Esophagus squamous epithelium (tissue), 5 donors: ENCODE measurements at regions not wholly inside any gene's neighbourhood (a gene's known extent, or its start where the extent isn't known, plus 50 kb on each side); places are given as distances from the start of the nearest gene placed in this dataset.

Experiments used
- DNase-seq: peaks from one replicate; lab custom pipeline; 2025; lab: John Stamatoyannopoulos, UW
- H3K27ac ChIP-seq, 4 donors: fragments of 200-600 bp; sonication (generic); one replicate each; pipeline ENCODE4 v1.5.1; 2016 to 2019; ENCODE audit warnings: mild to moderate bottlenecking in 1 of 4
- H3K27me3 ChIP-seq, 4 donors: fragments of 200-600 bp; sonication (generic); 1 replicate in 3 of 4; 2 replicates in 1 of 4; pipeline versions ENCODE4 v1.5.1 to v1.6.0; 2017 to 2021; ENCODE audit warnings: antibody characterized with exemption in 1 of 4
- H3K36me3 ChIP-seq, 3 donors: fragments of 200-600 bp; sonication (generic); one replicate each; pipeline ENCODE4 v1.5.1; 2016 to 2019
- H3K4me1 ChIP-seq, 3 donors: fragments of 200-600 bp; sonication (generic); one replicate each; pipeline ENCODE4 v1.5.1; 2017 to 2019
- H3K4me3 ChIP-seq, 4 donors: fragments of 200-600 bp; sonication (generic); 1 replicate in 3 of 4; 2 replicates in 1 of 4; pipeline ENCODE4 v1.5.1; 2016 to 2019; ENCODE audit warnings: mild to moderate bottlenecking in 2 of 4, moderate library complexity in 1 of 4
- H3K9me3 ChIP-seq, 3 donors: fragments of 200-600 bp; sonication (generic); one replicate each; pipeline ENCODE4 v1.5.1; 2016 to 2019
- POLR2A ChIP-seq, 4 donors: fragments of 450-650 bp; IDR thresholded peaks; one replicate each; pipeline ENCODE4 v1.6.1; 2017; ENCODE audit warnings: antibody characterized with exemption in 4 of 4, mild to moderate bottlenecking in 4 of 4, moderate library complexity in 3 of 4
- WGBS, 2 donors: methylation state at CpG; one replicate each; pipeline ENCODE4 v1.1.5; 2018; 5-methylcytosine and 5-hydroxymethylcytosine counted together
- intact Hi-C: fragments of 100-400 bp; cut with DNase I; formaldehyde crosslinking; loops from one replicate; pipeline ENCODE4 v1.15.0; 2022
- TF ChIP-seq, protein P1 (sequence below), 6 experiments: fragments of 450-650 bp in 4 of 6; fragments of 200-600 bp in 2 of 6; sonication (generic) in 2 of 6; IDR thresholded peaks; one replicate each; pipeline ENCODE4 v1.5.1; 2016 to 2019; ENCODE audit warnings: antibody characterized with exemption in 6 of 6, mild to moderate bottlenecking in 4 of 6, moderate library complexity in 4 of 6
- donor health status: DM: yes; HTN: yes; CAD: no.

DNA sequence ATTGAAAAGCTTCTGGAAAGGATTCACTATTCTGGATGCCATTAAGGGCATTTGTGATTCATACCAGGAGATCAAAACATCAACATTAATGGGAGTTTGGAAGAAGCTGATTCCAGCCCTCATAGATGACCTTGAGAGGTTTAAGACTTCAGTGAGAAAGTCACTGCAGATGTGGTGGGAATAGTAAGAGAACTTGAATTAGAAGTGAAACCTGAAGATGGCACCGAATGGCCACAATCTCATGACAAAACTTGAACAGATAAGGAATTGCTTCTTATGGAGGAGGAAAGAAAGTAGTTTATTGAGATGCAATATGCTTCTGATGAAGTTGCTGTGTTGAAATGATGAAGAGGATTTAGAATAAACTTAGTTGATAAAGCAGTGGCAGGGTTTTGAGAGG, 254.6 kb upstream of the SLC24A2 start:
- TF ChIP-seq, protein P1, sequence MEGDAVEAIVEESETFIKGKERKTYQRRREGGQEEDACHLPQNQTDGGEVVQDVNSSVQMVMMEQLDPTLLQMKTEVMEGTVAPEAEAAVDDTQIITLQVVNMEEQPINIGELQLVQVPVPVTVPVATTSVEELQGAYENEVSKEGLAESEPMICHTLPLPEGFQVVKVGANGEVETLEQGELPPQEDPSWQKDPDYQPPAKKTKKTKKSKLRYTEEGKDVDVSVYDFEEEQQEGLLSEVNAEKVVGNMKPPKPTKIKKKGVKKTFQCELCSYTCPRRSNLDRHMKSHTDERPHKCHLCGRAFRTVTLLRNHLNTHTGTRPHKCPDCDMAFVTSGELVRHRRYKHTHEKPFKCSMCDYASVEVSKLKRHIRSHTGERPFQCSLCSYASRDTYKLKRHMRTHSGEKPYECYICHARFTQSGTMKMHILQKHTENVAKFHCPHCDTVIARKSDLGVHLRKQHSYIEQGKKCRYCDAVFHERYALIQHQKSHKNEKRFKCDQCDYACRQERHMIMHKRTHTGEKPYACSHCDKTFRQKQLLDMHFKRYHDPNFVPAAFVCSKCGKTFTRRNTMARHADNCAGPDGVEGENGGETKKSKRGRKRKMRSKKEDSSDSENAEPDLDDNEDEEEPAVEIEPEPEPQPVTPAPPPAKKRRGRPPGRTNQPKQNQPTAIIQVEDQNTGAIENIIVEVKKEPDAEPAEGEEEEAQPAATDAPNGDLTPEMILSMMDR (IDR thresholded peaks at IDR 0.05): no peak
- no peak for TF ChIP-seq POLR2A (IDR thresholded peaks at IDR 0.05)
- peaks cover 0 to 20% (median 0%) of the 10 kb centered on the region in 3 donors for H3K4me1 ChIP-seq
- no peaks in the 10 kb centered on the region for H3K36me3 ChIP-seq
- no peaks in the 10 kb centered on the region for H3K27me3 ChIP-seq
- H3K9me3 ChIP-seq: no peaks in the 10 kb centered on the region
- H3K27ac ChIP-seq: no peak overlapping the region
- no peak overlapping the region for H3K4me3 ChIP-seq
- 68 to 83% methylated on average over 1 of the region's 1 CpG for whole genome bisulfite sequencing, 2 donors
- intact Hi-C loops: no loop called here
- no peak for DNase-seq

DNA sequence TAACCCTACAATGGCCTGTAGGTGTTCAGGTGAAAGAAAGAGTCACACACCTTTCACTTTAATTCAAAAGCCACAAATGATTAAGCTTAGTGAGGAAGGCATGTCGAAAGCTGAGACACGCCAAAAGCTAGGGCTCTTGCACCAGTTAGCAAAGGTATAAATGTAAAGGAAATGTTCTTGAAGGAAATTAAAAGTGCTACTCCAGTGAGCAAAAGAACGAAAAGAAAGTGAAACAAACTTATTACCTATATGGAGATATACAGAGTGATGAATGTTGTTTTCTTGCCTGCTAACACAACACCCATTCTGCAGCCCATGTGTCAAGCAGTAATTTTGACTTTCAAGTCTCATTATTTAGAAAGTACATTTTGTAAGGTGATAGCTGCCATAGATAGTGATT, 254.2 kb upstream of the SLC24A2 start:
- WGBS, 2 donors: 31 to 46% methylated on average over 3 of the region's 3 CpGs
- TF ChIP-seq, protein P1 (IDR thresholded peaks at IDR 0.05): no peak
- no peak for TF ChIP-seq POLR2A (IDR thresholded peaks at IDR 0.05)
- DNase-seq: no peak
- Histone ChIP-seq H3K36me3 (no peaks in the 10 kb centered on the region), H3K9me3 (no peaks in the 10 kb centered on the region), H3K4me3 (peak overlapping the region in 1 of 4 donors; percentile 12), H3K4me1 (peaks cover 0 to 20% (median 0%) of the 10 kb centered on the region in 3 donors), H3K27ac (no peak overlapping the region), H3K27me3 (no peaks in the 10 kb centered on the region)
- intact Hi-C loops: no loop called here

DNA sequence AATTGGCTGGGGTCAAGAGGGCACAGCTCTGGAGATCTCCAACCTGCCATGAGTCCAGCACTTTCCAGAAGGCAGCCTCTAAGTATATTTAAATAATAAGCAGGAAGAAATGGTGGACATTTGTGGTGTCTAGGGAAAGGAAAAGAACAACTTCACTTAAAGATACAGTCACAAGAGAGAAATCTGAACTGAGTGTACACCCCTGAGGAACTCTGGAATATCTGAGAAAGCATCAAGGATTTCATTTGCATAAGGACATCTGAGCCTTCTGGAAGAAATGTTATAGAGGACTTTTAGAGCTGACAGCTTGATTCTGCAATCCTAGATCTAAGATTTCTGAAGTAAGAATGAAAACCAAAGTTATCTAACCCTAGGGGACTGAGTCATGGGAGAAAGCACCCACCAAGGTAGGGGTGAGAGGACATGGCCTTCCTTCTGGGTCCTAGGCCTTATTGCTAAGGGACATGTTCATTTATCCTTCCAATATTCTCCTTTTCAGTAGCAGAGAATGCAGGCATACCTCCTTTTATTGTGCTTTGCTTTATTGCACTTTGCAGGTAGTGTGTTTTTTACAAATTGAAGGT, 253.4 kb upstream of the SLC24A2 start:
- Histone ChIP-seq H3K27ac (no peak overlapping the region), H3K27me3 (no peaks in the 10 kb centered on the region), H3K36me3 (no peaks in the 10 kb centered on the region), H3K4me1 (peaks cover 0 to 20% (median 0%) of the 10 kb centered on the region in 3 donors), H3K9me3 (no peaks in the 10 kb centered on the region), H3K4me3 (no peak overlapping the region)
- no peak for TF ChIP-seq POLR2A (IDR thresholded peaks at IDR 0.05)
- TF ChIP-seq, protein P1 (IDR thresholded peaks at IDR 0.05): no peak
- DNase-seq: no peak
- intact Hi-C loops: no loop called here

GRCh38 chr9:20041697-20042081, 252.9 kb upstream of the SLC24A2 start:
- Histone ChIP-seq H3K36me3 (no peaks in the 10 kb centered on the region), H3K4me1 (peaks cover 0 to 20% (median 0%) of the 10 kb centered on the region in 3 donors), H3K27ac (no peak overlapping the region), H3K9me3 (no peaks in the 10 kb centered on the region), H3K27me3 (no peaks in the 10 kb centered on the region), H3K4me3 (no peak overlapping the region)
- WGBS, 2 donors: 58 to 79% methylated on average over 3 to 4 of the region's 5 CpGs
- no peak for TF ChIP-seq POLR2A (IDR thresholded peaks at IDR 0.05)
- TF ChIP-seq, protein P1 (IDR thresholded peaks at IDR 0.05): no peak
- intact Hi-C loops: no loop called here
- DNase-seq: no peak

GRCh38 chr9:20040991-20041696, 252.3 kb upstream of the SLC24A2 start:
- intact Hi-C loops: no loop called here
- Histone ChIP-seq H3K27ac (no peak overlapping the region), H3K9me3 (no peaks in the 10 kb centered on the region), H3K27me3 (no peaks in the 10 kb centered on the region), H3K36me3 (no peaks in the 10 kb centered on the region), H3K4me1 (peaks cover 0 to 20% (median 0%) of the 10 kb centered on the region in 3 donors), H3K4me3 (peak overlapping the region in 2 of 4 donors; percentile 0 to 13)
- 61 to 63% methylated on average over 14 of the region's 14 CpGs for WGBS, 2 donors
- TF ChIP-seq POLR2A (IDR thresholded peaks at IDR 0.05): no peak
- TF ChIP-seq, protein P1 (IDR thresholded peaks at IDR 0.05): no peak
- DNase-seq: no peak
